ENCODE measurements at regions not wholly inside any gene's neighbourhood (a gene's known extent, or its start where the extent isn't known, plus 50 kb on each side); places are given as distances from the start of the nearest gene placed in this dataset.
"Not testable (repeated sequence)": the region's sequence is repeated elsewhere in the genome, so short reads cannot be mapped to it uniquely, and the experiment has no call there.

DNA sequence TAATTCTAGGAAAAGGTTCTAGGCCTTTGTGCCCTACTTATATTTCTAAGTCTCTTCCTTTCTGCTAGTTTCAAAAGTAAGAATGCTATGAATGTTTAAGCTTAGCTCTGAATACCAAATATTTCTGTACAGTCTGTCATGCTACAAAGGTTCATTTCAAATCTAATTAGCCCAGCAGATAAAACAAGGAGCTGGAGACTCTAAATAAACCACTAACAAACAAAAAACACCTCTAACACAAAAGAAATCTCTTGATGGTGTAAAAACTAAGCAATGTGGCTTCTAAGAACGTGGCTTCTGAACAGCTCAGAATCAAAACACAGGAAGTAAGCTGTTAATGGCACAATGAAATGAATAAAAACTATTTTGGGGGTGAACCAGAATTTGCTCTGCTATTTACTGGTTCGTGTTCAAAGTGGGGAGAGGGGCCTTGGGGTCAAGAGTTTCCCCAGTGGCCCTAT, 198.3 kb downstream of the BCAS1 start:
- no peak for DNase-seq

DNA sequence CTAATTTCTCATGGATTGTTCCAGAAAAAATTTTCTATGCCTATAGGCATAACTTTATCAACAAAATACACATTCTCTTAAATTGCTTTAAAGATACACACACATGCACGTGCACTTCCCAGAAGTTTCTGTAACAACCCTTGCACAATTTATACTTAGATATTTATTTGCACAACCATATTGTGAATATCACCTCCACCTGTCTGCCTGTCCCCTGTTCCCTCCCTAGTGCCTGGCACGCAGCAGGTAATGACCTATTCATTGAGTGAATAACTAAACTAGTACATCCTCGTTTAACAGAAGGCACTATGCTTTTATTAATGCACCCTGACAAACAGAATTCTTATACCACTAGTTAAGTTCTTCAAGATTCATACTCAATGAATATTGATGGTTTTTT, 198.9 kb downstream of the BCAS1 start:
- DNase-seq = no peak

DNA sequence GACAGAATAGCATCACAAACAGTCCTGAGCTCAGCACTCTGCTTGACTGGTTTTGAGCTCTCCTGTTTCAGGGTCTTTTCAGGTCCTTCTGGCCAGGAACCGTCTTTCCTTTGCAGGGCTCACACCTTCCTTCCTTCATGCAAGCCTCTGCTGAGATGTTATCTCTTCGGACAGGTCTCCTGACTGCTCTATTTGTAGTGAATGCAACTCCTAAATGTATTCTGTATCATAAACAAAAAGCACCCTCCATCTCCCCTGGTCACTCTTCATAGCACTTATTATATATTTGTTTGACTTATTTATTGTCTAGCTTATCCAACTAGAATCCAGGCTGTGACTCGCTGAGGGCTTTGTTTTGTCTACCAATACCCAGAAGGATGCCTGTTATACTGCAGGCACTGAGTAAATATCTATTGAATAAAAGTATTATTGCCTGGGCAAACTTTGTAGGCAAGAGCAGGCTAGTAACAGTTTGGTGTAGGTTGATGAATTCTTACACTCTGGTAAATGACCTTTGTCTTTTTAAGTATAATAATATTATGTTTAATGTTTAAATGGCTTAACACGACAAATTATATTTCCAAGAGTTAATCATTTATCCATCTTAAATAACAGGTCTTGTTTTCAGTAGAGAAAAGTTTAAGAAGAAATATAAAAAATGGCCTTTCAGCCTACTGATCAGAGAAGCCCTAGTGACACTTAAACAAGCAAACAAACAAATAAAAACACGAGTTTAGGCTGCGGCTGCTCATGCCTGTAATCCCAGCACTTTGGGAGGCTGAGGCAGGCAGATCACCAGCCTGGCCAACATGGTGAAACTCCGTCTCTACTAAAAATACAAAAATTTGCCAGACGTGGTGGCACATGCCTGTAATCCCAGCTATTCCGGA, 199.7 kb downstream of the BCAS1 start:
- DNase-seq = no peak

DNA sequence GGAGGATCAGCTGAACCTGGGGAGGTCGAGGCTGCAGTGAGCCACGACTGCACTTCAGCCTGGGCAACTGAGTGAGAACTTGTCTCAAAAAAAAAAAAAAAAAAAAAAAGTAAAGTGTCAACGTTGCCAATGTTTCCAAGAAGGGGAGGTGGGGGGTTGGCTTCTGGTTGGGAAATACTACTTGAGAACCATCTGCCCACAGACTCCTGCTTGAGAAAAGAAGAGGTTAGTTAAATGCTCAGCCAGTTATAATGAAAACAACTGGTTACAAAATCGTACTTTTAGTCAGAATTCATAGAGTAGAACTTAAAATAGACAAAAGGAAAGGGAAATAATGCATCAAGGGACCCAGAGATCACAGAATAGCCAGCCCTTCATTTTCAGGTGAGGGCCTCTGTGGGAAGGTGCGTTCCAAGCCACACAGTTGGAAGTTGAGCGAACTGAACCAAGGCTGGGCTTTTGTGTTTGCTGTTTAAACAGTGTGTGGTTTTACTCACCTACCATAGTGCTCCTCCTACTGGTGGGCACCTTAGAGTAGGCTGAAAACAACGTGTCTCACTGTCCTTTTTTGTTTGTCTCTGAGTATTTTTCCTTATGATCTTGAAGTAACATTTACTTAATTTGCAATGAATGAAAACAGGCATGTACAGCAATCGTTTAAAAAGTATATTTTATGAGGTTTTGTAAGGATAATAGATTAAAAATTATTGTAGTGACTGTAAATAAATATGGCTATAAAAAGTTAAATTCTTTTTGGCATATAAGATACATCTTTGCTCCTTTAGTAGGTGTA, 200.7 kb downstream of the BCAS1 start:
- peak; percentile 77 for DNase-seq

DNA sequence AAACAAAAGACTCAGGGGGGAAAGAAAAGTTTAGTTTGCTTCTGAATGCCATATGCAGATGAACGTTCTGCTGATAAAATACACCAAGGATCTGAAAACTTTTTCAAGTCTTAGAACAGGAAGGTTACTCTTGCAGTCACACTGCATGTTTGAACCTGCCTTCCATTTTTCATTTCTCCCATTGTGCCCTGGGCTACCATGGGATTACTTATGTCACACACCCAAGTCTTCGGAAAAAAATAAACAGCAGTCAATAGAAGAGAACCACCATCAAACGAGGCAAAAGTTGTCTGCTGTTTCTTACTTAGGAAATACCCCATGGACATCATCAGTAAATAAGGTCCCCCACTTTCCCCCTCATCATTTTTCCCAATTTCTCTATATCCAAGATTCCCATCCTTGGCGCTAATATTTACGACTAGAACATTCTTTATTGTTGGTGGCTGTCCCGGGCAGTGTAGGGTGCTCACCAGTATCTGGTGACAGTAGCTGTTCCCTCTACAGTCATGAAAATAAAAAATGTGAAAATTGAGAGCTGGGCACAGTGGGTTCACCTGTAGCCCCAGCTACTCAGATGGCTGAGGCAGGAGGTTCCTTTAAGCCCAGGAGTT, 202.5 kb downstream of the BCAS1 start:
- DNase-seq = no peak

DNA sequence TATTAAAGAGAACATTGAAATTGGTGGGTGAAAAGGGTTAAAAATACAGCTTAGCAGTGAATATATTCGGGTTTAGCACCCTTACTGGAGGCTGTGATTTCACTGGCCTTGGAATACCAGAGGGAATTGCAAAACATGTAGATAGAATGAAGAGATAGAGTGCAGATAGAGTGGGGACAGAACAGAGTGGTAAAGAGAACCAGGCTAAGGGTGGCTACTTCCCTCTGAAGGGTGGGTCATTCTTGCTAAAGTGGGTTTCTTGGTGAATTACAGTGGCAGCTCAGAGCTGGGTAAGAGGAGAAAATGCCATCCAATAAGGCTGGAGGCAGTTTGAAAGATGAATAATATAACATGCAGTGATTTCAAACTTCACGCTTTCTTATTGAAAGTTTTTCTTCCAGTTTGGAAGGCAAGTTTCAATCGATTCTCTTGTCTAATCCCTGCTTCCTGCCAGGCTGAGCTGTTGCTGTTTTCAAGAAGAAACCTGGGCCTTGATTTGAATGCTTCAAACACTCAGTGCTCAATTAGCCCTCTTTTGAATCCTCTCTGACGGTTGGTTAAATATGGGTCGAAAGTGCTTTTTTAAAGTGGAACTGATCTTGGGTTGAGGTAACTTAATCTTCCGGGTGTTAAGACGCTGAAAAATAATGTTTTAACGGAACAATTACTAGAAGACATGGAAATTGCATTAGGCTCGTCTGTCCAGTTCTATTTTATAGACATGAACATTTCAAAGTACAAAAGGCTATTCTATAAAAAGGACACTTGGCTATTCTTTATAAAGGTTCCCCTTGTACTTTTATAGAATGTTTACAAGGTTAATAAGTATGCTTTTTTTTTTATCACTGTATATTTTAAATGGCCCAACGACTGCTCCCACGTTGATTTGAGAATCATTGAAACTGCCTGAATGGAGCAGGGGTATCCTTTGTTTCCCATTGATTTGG, 203.3 kb downstream of the BCAS1 start:
- no peak for DNase-seq

DNA sequence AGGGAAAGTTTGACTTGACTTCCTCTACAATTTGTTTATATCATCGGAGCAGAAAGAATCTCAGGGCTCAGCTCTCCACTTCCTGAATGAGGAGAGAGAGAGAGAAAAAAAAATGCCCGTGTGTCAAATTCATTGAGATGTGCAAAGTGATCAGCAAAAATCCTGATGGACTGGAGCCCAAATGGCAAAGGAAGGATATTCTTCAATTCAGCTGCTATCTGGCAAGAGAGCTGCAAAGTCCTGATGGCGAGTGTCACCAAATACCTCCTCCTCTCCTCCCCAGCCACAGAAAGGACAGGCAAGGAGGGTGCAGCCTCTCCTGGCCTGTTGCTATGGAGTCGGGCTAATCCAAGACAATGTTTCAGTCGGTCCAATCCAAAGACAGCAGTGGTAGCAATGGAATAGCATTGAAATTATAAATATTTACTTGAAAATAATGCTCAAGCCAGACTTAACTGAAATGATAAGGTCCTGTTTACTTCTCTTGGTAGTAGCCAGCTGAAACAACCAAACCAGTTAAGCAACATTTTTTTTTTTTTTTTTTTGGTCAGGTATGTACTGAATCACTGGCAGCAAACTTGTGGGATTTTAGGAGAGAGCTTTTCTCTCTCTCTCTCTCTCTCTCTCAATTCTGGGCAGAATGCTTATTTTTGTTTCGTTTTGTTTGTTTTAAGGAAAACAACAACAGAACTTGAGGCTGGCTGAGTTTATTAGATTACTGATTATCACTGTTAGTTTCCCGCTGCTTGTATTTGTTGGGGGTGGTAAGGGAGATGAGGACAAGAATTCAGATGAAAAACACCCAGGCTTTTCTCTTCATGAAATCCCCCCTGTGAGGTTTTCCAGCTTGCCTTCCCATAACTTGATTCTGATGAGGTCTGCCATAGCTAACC, 204.2 kb downstream of the BCAS1 start:
- DNase-seq = no peak

DNA sequence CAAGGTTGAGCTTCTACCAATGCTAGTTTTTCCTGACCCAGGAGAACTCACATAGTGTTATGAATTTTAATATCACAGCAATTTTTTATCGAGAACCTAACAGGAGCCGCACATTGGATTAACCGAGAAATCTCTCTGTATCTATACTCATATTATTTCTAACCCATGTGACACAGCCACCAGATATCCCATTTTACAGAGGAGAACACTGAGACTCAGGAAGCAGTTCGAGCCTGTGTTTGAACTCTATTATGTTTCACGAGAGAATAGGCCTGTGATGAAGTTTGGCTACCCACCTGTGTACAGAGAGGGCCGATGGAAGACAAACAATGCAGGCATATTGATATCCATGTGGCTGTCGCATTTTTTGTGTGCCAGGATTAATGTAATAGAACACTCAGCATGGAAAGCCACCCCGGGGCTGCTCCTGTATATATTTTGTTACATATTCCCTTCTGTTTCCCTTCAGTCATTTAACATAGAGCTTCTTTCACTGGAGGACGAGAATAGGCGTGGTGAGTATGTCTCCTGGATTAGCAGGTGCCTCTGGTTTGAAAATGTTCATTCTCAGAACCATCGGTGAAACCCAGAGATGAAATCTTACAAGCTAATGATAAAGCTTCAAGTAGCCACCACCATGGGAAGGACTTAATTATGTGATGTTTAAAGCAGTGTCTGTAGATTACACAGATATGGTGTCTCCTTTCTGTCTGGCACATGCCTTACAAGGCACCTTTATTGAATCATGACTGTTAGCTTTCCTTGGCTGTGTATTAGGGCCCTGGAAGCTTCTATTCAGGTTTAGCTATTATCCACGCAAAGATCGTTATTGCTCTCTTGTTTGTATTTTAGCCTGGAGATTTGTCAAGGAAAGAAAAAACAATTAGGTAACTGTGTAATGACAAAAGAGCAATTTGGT, 205.4 kb downstream of the BCAS1 start:
- DNase-seq = not testable (repeated sequence)

DNA sequence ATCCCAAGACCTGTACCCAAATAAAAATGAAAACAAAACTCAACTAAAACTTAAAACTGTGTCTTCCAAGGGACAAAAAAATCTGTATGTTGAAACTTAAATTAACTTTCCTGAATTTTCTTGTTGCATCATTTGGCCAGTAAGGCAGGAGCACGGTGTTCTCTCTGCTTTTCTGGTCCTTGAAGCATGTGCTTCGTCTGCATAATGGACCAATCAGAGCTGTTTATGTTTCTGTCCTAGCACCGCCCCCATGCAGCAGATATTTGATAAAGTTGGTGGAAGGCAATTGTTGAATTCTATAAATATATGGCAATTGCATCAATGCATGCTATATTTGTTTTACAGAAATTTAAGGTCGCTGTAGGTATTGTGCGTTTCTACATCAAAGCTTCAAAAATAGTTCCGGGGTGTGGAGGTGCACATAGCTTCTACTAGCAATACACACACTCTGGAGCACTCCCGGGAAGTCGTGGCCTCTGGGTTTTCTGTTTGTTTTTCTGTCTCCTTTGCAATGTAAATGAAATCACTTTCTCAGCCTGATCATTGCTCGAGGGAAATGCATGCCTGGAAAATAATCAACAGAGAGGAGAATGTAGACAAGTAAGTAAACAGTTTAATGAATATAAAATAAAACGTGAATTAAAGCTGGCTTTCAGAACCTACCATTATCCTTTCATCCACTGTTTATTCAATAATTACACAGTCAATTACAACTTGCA, 206.3 kb downstream of the BCAS1 start:
- DNase-seq = not testable (repeated sequence)

DNA sequence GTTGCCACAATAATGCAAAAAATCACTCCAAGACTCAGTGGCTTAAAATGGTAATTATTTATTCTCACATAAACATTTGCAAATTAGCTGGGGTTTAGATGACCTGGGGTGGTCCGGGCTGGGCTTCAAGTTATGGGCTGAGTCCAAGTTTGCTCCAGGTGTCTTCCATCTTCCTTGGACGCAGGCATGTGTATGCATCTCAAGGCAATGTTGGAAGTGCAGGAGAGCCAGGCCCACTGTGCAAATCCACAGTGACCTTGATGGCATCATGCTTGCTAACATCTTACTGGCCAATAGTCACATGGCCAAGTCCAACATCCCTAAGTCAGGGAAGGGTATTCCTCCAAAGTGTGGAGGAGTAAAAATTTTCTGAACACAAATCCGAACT, 206.9 kb downstream of the BCAS1 start:
- DNase-seq = not testable (repeated sequence)

DNA sequence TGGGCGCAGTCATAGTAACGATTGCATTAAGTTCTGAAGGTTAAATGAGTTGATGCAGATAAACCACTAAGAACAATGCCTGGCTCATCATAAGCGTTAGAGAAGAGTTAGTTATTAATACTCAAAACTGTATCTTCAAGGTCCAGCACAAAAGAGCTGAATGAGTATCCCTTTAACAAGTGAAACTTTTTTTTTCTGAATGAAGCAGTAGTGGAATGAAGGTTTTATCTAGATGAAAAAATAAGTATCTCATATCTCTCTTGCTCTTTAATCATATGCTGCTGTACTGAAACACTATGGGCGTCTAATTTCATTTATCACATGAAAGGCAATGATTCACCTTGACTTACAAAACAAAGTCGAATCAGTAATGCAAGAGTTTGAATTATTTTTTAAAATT, 207.4 kb downstream of the BCAS1 start:
- not testable (repeated sequence) for DNase-seq

DNA sequence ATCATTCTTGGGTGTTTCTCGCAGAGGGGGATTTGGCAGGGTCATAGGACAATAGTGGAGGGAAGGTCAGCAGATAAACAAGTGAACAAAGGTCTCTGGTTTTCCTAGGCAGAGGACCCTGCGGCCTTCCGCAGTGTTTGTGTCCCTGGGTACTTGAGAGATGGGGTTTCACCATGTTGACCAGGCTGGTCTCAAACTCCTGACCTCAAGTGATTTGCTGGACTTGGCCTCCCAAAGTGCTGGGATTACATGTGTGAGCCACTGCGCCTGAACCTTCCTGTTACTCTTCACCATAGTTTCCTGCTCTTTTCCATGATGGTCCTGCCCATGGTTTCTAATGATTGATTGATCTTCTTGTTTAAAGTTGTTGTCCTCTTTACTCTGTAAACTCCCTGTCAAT, 207.9 kb downstream of the BCAS1 start:
- not testable (repeated sequence) for DNase-seq

DNA sequence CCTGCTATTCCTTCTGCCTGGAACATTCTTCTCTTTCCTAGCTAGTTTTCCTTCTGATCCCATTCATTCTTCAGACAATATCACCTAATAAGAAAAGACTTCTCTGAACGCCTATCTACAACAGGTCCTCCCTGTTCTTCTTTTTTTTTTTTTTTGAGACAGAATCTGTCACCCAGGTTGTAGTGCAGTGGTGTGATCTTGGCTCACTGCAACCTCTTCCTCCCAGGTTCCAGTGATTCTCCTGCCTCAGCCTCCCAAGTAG, 208.3 kb downstream of the BCAS1 start:
- DNase-seq = not testable (repeated sequence)

DNA sequence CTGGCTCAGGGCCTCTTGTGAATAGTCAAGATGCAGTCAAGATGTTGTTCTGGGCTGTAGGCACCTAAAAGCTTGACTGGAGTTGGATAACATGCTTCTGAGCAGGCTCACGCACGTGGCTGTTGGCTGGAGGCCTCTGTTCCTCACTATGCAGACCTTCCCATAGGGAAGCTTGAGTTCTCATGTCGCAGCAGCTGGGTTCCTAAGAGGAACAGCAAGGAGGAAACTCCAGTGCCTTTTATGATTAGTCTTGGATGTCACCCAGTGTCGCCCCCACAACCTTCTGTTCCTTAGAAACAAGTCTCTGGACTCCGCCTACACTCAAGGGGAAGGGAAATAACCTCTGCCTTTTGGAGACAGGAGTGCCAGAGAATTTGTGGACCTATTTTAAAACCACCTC, 210.7 kb downstream of the BCAS1 start:
- DNase-seq = no peak

DNA sequence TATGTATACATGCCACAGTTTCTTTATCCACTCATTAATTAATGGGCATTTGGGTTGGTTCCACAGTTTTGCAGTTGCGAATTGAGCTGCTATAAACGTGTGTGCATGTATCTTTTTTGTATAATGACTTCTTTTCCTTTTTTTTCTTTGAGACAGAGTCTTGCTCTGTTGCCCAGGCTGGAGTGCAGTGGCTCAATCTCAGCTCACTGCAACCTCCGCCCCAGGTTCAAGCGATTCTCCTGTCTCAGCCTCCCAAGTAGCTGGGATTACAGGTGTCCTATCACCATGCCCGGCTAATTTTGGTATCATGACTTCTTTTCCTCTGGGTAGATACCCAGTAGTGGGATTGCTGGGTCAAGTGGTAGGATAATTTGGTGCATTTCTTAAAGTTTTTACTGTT, 211.4 kb downstream of the BCAS1 start:
- DNase-seq = not testable (repeated sequence)

DNA sequence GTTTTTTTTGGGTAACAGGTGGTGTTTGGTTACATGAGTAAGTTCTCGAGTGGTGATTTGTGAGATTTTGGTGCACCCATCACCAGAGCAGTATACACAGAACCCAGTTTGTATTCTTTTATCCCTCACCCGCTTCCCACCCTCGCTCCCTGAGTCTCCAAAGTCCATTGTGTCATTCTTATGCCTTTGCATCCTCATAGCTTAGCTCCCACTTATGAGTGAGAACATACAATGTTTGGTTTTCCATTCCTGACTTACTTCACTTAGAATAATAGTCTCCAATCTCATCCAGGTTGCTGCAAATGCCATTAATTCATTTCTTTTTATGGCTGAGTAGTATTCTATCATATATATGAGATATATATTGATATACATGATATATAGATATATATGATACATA, 211.9 kb downstream of the BCAS1 start:
- not testable (repeated sequence) for DNase-seq

DNA sequence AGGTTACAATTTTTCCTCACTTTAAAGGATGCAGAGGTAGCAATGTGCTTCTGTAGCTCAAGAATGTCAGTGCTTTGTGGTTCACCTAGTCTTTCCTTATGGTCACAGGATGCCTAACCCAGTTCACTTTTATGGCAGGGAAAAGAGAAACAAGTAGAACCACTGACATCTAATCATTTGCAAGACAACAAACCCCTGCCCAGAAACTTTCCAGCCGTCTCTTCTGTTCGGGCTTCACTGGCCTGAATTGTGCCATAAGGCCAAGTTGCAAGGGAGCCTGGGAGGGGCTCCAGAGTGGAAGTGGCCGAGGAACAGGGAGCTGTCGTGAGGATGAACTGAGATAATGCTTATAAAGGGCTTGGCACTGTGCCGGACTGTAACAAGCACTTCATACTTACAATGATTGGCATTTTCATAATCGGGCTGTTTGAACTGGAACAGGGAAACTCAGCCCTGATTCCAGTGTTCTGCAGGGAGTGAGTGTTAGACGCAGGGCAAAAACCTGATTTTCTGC, 212.6 kb downstream of the BCAS1 start:
- DNase-seq = no peak

DNA sequence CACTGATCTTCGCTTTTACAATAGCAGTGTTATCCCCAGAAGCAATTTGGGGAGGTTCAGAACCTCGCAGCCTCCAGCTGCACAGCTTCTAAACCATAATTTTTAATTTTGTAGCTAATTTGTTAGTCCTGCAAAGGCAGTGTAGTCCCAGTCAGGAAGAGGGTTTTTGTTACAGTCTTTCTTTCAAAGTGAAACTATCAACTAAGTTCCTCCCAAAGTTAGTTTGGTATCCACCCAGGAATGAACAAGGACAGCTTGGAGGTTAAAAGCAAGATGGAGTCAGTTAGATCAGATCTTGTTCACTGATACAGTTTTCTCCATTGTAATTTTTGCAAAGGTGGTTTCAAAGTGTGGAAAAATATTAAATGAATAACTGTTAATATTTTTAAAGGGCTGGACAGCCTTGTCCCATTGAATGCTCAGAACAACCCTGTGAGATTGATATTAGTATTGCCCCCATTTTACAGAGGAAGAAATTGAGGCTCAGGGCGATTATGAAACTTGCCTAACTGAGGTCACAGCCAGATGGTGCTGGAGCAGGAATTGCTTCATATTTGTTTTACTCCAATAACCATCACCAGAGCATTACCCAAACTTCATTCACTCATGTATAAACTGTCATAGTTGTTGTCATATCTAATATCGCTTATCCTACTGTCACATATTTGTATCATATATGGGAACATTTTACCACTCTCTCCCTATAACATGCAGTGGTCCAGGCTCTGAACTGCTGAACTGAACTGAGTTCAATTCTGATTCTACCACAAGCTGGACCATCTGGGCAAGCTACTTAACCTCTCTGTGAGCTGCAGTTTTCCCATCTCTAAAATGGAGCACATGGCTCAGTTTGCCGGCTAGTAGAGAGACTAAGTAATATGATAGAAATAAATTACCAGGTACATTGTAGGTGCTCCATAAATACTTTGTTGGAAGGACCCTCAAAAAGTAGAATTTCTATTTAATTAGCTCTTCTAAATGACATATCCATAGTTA, 213.8 kb downstream of the BCAS1 start:
- no peak for DNase-seq
